Calu3 (cell line): ENCODE measurements at regions not wholly inside any gene's neighbourhood (a gene's known extent, or its start where the extent isn't known, plus 50 kb on each side); places are given as distances from the start of the nearest gene placed in this dataset.

Experiments
- BruUV-seq: library from RNA; stranded (reverse); fragments of 400-500 nt; replicated peaks from 2 replicates; lab custom pipeline; 2021; lab: Mats Ljungman, UMichigan
- CTCF ChIA-PET: fragments of 300-600 bp; sonication (Branson Sonifier 250); formaldehyde crosslinking; loops from one replicate; lab custom pipeline; 2022; ENCODE audit warnings: antibody characterized with exemption; lab: Charles Lee
- DNase-seq: peaks from one replicate; pipeline ENCODE4 v3.0.0; 2022
- H3K27ac Mint-ChIP-seq: one replicate; pipeline ENCODE4 v1.8.0; 2022; ENCODE audit warnings: mixed read lengths; ENCODE audit not compliant: unreplicated experiment
- H3K27me3 Mint-ChIP-seq: one replicate; pipeline ENCODE4 v1.8.0; 2022; ENCODE audit warnings: mixed read lengths; ENCODE audit not compliant: unreplicated experiment
- H3K36me3 Mint-ChIP-seq: one replicate; pipeline ENCODE4 v1.8.0; 2022; ENCODE audit warnings: mild to moderate bottlenecking, moderate library complexity, mixed read lengths; ENCODE audit not compliant: insufficient read depth, unreplicated experiment
- H3K4me1 Mint-ChIP-seq: one replicate; pipeline ENCODE4 v1.8.0; 2022; ENCODE audit warnings: mild to moderate bottlenecking, low read depth, mixed read lengths; ENCODE audit not compliant: unreplicated experiment
- H3K4me3 Mint-ChIP-seq: one replicate; pipeline ENCODE4 v1.8.0; 2022; ENCODE audit warnings: mild to moderate bottlenecking, low read depth, moderate library complexity, mixed read lengths; ENCODE audit not compliant: unreplicated experiment
- H3K9me3 Mint-ChIP-seq: one replicate; pipeline ENCODE4 v1.8.0; 2022; ENCODE audit warnings: low read depth, mixed read lengths; ENCODE audit not compliant: unreplicated experiment
- CTCF ChIP-seq: fragments of 200-600 bp; IDR thresholded peaks from one replicate; pipeline ENCODE4 v1.8.0; 2022; ENCODE audit warnings: antibody characterized with exemption; ENCODE audit not compliant: unreplicated experiment
- intact Hi-C: fragments of 100-400 bp; cut with micrococcal nuclease; formaldehyde crosslinking; loops from one replicate; pipeline ENCODE4 v1.10.0; 2022; ENCODE audit not compliant: unreplicated experiment

DNA sequence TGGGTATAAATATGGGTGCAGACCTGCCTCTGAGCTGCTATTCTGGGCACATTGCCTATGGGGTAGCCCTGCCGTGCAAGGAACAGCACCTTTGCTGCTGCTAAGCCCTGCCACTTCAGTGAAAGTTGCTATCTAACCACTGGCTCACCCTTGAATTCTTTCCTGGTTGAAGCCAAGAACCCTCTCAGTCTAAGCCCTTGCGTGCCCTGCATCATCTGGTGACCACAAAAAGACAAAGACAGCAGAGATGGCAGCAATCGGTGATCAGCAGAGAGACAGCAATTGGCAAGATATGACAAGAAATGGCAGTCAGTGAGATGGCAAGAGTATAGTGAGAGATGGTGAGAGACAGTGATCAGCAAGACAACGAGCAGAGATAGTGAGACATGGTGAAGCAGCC is 418.3 kb downstream of the MATN1 start:
- no peak for TF ChIP-seq CTCF
- no TSS peak for BruUV-seq
- Mint-ChIP-seq H3K27me3 (peaks cover 87% of the 10 kb centered on the region), H3K36me3 (no peaks in the 10 kb centered on the region), H3K4me1 (no peaks in the 10 kb centered on the region), H3K9me3 (no peaks in the 10 kb centered on the region), H3K27ac (no peak overlapping the region), H3K4me3 (no peak overlapping the region)
- no peak for DNase-seq
- intact Hi-C loops: no loop called here
- CTCF ChIA-PET: no interaction called here

- H3K4me1 Mint-ChIP-seq: no peaks in the 10 kb centered on the region
- no peak for TF ChIP-seq CTCF
- H3K4me3 Mint-ChIP-seq: no peak overlapping the region
- CTCF ChIA-PET: no interaction called here
- intact Hi-C loops: no loop called here
- H3K36me3 Mint-ChIP-seq: no peaks in the 10 kb centered on the region
- DNase-seq: no peak
- H3K27me3 Mint-ChIP-seq: peaks cover 97% of the 10 kb centered on the region
- no peak overlapping the region for H3K27ac Mint-ChIP-seq
- no peaks in the 10 kb centered on the region for H3K9me3 Mint-ChIP-seq
- BruUV-seq: no TSS peak
Measured at GRCh38 chr1:30304080-30304479, 419.3 kb downstream of the MATN1 start.

- intact Hi-C loops: no loop called here
- BruUV-seq: no TSS peak
- Mint-ChIP-seq H3K4me1 (no peaks in the 10 kb centered on the region), H3K27me3 (peaks cover 94% of the 10 kb centered on the region), H3K9me3 (no peaks in the 10 kb centered on the region), H3K4me3 (no peak overlapping the region), H3K27ac (no peak overlapping the region), H3K36me3 (no peaks in the 10 kb centered on the region)
- CTCF ChIA-PET: no interaction called here
- no peak for DNase-seq
- TF ChIP-seq CTCF: no peak
Measured at GRCh38 chr1:30303387-30303786, 420.0 kb downstream of the MATN1 start.

DNA sequence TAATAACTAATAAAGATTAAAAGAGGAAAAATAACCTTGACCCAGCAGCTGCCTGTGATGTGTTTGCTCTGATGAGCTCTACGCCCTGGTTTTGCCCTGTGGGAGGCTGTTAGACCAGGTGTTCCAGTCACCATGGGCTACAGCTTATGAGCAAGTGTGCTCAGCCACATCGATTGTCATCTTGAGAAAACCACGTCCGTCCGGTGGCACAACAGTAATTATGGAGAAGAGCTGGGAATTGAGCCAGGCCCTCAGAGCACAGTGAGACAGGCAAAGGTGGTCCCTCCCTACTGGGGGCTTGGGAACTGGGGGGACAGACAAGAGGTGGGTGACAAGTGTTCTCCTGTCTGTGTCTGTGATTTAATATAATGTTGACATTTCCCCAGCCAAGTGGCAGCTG is 420.5 kb downstream of the MATN1 start:
- no peak overlapping the region for H3K4me3 Mint-ChIP-seq
- intact Hi-C loops: no loop called here
- H3K27me3 Mint-ChIP-seq: peaks cover 94% of the 10 kb centered on the region

More for the DNA sequence above, 420.5 kb downstream of the MATN1 start:
- no peaks in the 10 kb centered on the region for H3K4me1 Mint-ChIP-seq
- no peaks in the 10 kb centered on the region for H3K36me3 Mint-ChIP-seq
- H3K9me3 Mint-ChIP-seq: no peaks in the 10 kb centered on the region
- no TSS peak for BruUV-seq
- no peak for DNase-seq
- TF ChIP-seq CTCF: no peak
- no peak overlapping the region for H3K27ac Mint-ChIP-seq
- CTCF ChIA-PET: interaction anchor here (0.6 kb wide), 1 partner anchor 620 kb away, joined by 3 read pairs; no protein-coding TSS in a partner anchor
